ENCODE measurements at regions not wholly inside any gene's neighbourhood (a gene's known extent, or its start where the extent isn't known, plus 50 kb on each side); places are given as distances from the start of the nearest gene placed in this dataset.

DNA sequence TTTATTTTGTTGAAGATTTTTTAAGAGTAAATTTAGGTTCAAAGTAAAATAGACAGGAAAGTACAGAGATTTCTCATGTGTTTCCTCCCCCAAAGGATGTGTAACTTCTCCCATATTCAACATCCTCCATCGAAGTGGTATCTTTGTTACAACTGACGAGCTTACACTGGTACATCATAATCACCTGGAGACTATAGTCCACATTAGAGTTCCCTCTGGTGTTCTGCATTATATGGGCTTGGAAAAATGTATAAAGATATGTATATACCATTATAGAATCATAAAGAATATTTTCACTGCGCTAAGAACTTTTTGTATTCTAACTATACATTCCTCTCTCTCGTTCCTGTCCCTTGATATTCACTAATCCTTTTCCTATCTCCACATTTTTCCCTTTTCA, 203.7 kb downstream of the AMY1C start:
- Histone ChIP-seq H3K9me3 (ENCODE audit: low read depth) (no peaks in the 10 kb centered on the region), H3K27me3 (no peaks in the 10 kb centered on the region), H3K9ac (no peak overlapping the region), H3F3A (ENCODE audit: low read depth) (no peaks in the 10 kb centered on the region), H2AFZ (replicated peaks) (no peak overlapping the region), H3K4me1 (no peaks in the 10 kb centered on the region), H3K36me3 (no peaks in the 10 kb centered on the region), H3K27ac (no peak overlapping the region), H3K4me3 (no peak overlapping the region), H3K4me2 (no peak overlapping the region), H4K20me1 (ENCODE audit: low read depth) (no peaks in the 10 kb centered on the region), H3K79me2 (ENCODE audit: low read depth) (no peaks in the 10 kb centered on the region)
- Mint-ChIP-seq H3K4me3 (no peak overlapping the region), H3K36me3 (no peaks in the 10 kb centered on the region), H3K9me3 (no peaks in the 10 kb centered on the region), H3K4me1 (no peaks in the 10 kb centered on the region), H3K27me3 (ENCODE audit: insufficient read depth, low read depth) (no peaks in the 10 kb centered on the region), H3K27ac (no peak overlapping the region)
- DNase-seq (ENCODE audit: low spot score) = no peak
- TF ChIP-seq CTCF (IDR thresholded peaks at IDR 0.05) = no peak
- TF ChIP-seq EZH2phosphoT487 (IDR thresholded peaks at IDR 0.05) = no peak
- TF ChIP-seq EZH2 (IDR thresholded peaks at IDR 0.05) = no peak

DNA sequence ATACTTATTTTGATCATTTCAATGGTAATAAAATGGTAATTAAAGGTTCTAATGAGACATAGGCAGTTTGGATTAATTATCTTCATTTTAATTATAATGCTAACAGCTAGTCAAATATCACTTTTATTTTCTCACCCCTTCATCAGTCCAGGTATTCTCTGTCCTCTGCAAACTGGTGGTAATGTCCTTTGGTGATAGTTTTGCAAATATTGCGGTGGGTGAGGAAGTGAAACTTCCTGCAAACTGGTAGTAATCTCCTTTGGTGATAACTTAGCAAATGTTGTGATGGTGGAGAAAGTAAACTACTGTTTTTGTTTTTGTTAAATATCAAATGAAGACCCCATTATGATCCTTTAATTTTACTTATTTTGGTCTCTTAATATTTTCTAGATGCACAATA, 209.0 kb downstream of the AMY1C start:
- no peaks in the 10 kb centered on the region for H3K4me1 Mint-ChIP-seq
- DNase-seq (ENCODE audit: low spot score) = no peak
- Histone ChIP-seq H3K9me3 (ENCODE audit: low read depth) (no peaks in the 10 kb centered on the region), H3K4me1 (no peaks in the 10 kb centered on the region), H3K4me2 (no peak overlapping the region), H4K20me1 (ENCODE audit: low read depth) (no peaks in the 10 kb centered on the region), H3F3A (ENCODE audit: low read depth) (no peaks in the 10 kb centered on the region), H3K9ac (no peak overlapping the region), H3K79me2 (ENCODE audit: low read depth) (no peaks in the 10 kb centered on the region), H3K27ac (no peak overlapping the region), H2AFZ (replicated peaks) (no peak overlapping the region), H3K4me3 (no peak overlapping the region), H3K36me3 (no peaks in the 10 kb centered on the region), H3K27me3 (no peaks in the 10 kb centered on the region)
- H3K4me3 Mint-ChIP-seq = no peak overlapping the region
- TF ChIP-seq EZH2 (IDR thresholded peaks at IDR 0.05) (no peak), CTCF (IDR thresholded peaks at IDR 0.05) (no peak), EZH2phosphoT487 (IDR thresholded peaks at IDR 0.05) (no peak)
- no peaks in the 10 kb centered on the region for H3K27me3 Mint-ChIP-seq (ENCODE audit: insufficient read depth, low read depth)
- H3K9me3 Mint-ChIP-seq = no peaks in the 10 kb centered on the region
- no peaks in the 10 kb centered on the region for H3K36me3 Mint-ChIP-seq
- no peak overlapping the region for H3K27ac Mint-ChIP-seq

- no peak overlapping the region for H3K27ac ChIP-seq
Observed at GRCh38 chr1:103959565-103959964, 209.9 kb downstream of the AMY1C start.

DNA sequence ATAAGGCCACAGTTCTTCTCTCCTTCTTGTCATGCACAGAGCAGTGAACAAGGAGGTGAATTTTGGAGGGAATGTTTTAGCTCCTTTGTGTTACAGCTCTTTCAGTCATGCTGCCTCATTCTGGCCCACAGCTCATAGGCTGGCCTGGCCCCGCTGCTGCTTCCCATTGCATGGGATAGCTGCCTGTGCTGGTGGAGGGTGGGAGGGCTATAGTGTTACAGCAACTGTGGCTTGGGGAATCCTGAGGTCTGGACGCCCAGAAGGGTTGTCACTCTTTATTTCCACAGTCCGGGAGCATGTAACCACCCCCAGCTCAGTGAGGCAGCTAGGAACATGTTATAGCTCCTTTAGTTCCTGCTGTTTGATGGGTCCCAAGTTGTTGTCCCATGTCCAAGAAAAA, 210.3 kb downstream of the AMY1C start:
- H3K79me2 ChIP-seq (ENCODE audit: low read depth) = no peaks in the 10 kb centered on the region
- no peak overlapping the region for H2AFZ ChIP-seq (replicated peaks)
- DNase-seq (ENCODE audit: low spot score) = no peak
- no peak overlapping the region for H3K4me3 ChIP-seq
- H3K9ac ChIP-seq = no peak overlapping the region
- TF ChIP-seq CTCF (IDR thresholded peaks at IDR 0.05) (no peak), EZH2phosphoT487 (IDR thresholded peaks at IDR 0.05) (no peak)
- no peaks in the 10 kb centered on the region for H3K36me3 Mint-ChIP-seq
- no peaks in the 10 kb centered on the region for H3K4me1 ChIP-seq
- H3F3A ChIP-seq (ENCODE audit: low read depth) = no peaks in the 10 kb centered on the region
- no peak overlapping the region for H3K4me2 ChIP-seq
- H3K4me1 Mint-ChIP-seq = no peaks in the 10 kb centered on the region
- H3K27me3 Mint-ChIP-seq (ENCODE audit: insufficient read depth, low read depth) = no peaks in the 10 kb centered on the region
- H3K27ac Mint-ChIP-seq = no peak overlapping the region
- no peaks in the 10 kb centered on the region for H4K20me1 ChIP-seq (ENCODE audit: low read depth)
- H3K27me3 ChIP-seq = no peaks in the 10 kb centered on the region
- no peaks in the 10 kb centered on the region for H3K9me3 ChIP-seq (ENCODE audit: low read depth)
- no peaks in the 10 kb centered on the region for H3K9me3 Mint-ChIP-seq
- no peak overlapping the region for H3K4me3 Mint-ChIP-seq
- H3K27ac ChIP-seq = no peak overlapping the region
- no peaks in the 10 kb centered on the region for H3K36me3 ChIP-seq

More at GRCh38 chr1:103959565-103959964, 209.9 kb downstream of the AMY1C start:
- Mint-ChIP-seq H3K4me1 (no peaks in the 10 kb centered on the region), H3K27me3 (ENCODE audit: insufficient read depth, low read depth) (no peaks in the 10 kb centered on the region), H3K4me3 (no peak overlapping the region), H3K27ac (no peak overlapping the region), H3K9me3 (no peaks in the 10 kb centered on the region), H3K36me3 (no peaks in the 10 kb centered on the region)
- Histone ChIP-seq H4K20me1 (ENCODE audit: low read depth) (no peaks in the 10 kb centered on the region), H3K36me3 (no peaks in the 10 kb centered on the region), H3K4me1 (no peaks in the 10 kb centered on the region), H3K79me2 (ENCODE audit: low read depth) (no peaks in the 10 kb centered on the region), H3K9ac (no peak overlapping the region), H3K27me3 (no peaks in the 10 kb centered on the region), H2AFZ (replicated peaks) (no peak overlapping the region), H3K4me2 (no peak overlapping the region), H3K4me3 (no peak overlapping the region), H3F3A (ENCODE audit: low read depth) (no peaks in the 10 kb centered on the region), H3K9me3 (ENCODE audit: low read depth) (no peaks in the 10 kb centered on the region)
- no peak for DNase-seq (ENCODE audit: low spot score)
- TF ChIP-seq EZH2phosphoT487 (IDR thresholded peaks at IDR 0.05) = no peak
- no peak for TF ChIP-seq EZH2 (IDR thresholded peaks at IDR 0.05)
